ENCODE measurements at regions not wholly inside any gene's neighbourhood (a gene's known extent, or its start where the extent isn't known, plus 50 kb on each side); places are given as distances from the start of the nearest gene placed in this dataset.

DNA sequence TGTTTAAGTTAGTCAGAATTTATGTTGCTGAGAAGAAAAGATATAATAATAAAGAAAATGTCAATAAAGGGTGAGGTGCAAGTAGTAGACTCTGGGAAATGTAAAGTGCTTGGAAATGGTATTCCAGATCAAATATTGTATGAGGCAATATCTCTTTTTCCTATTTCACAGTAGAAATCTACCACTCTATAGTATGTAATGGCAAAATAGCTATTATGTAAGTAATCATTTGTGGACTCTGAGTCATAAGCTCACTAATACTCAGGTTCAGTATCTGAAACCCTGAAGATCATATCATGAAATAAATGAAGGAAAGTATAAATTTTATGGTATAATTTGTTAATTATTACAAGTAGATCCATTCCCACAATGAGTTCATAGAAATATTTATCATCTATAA, 322.1 kb downstream of the PYDC2 start:
- H3K9me3 Mint-ChIP-seq: peaks cover 6% of the 10 kb centered on the region
- H3K27ac Mint-ChIP-seq (ENCODE audit: unreplicated experiment): no peak overlapping the region
- H3K4me3 Mint-ChIP-seq: no peak overlapping the region
- TF ChIP-seq, protein P1, sequence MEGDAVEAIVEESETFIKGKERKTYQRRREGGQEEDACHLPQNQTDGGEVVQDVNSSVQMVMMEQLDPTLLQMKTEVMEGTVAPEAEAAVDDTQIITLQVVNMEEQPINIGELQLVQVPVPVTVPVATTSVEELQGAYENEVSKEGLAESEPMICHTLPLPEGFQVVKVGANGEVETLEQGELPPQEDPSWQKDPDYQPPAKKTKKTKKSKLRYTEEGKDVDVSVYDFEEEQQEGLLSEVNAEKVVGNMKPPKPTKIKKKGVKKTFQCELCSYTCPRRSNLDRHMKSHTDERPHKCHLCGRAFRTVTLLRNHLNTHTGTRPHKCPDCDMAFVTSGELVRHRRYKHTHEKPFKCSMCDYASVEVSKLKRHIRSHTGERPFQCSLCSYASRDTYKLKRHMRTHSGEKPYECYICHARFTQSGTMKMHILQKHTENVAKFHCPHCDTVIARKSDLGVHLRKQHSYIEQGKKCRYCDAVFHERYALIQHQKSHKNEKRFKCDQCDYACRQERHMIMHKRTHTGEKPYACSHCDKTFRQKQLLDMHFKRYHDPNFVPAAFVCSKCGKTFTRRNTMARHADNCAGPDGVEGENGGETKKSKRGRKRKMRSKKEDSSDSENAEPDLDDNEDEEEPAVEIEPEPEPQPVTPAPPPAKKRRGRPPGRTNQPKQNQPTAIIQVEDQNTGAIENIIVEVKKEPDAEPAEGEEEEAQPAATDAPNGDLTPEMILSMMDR (conservative IDR thresholded peaks at IDR 0.05): no peak
- no peak for DNase-seq (ENCODE audit: low read depth, low spot score)
- H3K4me1 Mint-ChIP-seq: peaks cover 3% of the 10 kb centered on the region
- no peaks in the 10 kb centered on the region for H3K36me3 Mint-ChIP-seq (ENCODE audit: low read depth)
- H3K27me3 Mint-ChIP-seq (ENCODE audit: low read depth): no peaks in the 10 kb centered on the region

DNA sequence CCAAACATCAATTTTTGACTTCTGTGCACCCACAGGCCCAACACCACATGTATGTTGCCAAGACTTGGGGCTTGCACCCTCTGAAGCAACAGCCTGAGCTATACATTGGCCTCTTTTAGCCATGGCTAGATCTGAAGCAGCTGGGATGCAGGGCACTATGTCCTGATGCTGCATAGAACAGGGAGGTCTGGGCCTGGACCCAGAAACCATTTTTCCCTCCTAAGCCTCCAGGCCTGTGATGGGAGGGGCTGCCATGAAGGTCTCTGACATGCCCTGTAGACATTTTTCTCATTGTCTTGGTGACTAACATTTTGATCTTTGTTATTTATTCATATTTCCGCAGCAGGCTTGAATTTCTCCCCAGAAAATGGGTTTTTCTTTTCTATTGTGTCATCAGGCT, 330.0 kb downstream of the PYDC2 start:
- DNase-seq (ENCODE audit: low read depth, low spot score): no peak
- Mint-ChIP-seq H3K27ac (ENCODE audit: unreplicated experiment) (no peak overlapping the region), H3K4me1 (no peaks in the 10 kb centered on the region), H3K27me3 (ENCODE audit: low read depth) (no peaks in the 10 kb centered on the region), H3K4me3 (no peak overlapping the region), H3K36me3 (ENCODE audit: low read depth) (no peaks in the 10 kb centered on the region), H3K9me3 (peaks cover 25% of the 10 kb centered on the region)
- TF ChIP-seq, protein P1 (conservative IDR thresholded peaks at IDR 0.05): no peak

DNA sequence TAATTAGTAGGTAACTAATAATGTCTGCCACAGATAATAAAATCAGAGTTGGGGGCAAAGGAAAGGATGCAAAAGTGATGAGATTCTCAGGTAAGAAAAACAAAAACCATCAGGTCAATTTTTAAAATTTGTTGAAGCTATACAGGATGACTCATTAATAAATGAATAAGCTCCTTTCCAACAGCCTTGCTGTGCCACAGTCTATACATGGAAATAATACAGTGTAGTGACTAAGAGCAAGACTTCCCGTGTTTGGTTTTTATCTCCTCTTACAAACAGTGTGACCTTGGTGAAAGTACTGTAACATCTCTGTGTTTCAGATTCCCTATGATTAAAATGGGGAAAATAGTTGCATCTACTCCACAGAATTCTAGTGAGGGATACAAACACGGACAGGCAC, 331.6 kb downstream of the PYDC2 start:
- H3K36me3 Mint-ChIP-seq (ENCODE audit: low read depth): no peaks in the 10 kb centered on the region
- H3K9me3 Mint-ChIP-seq: peaks cover 23% of the 10 kb centered on the region
- no peaks in the 10 kb centered on the region for H3K4me1 Mint-ChIP-seq
- no peak overlapping the region for H3K27ac Mint-ChIP-seq (ENCODE audit: unreplicated experiment)
- no peak for DNase-seq (ENCODE audit: low read depth, low spot score)
- no peak overlapping the region for H3K4me3 Mint-ChIP-seq
- H3K27me3 Mint-ChIP-seq (ENCODE audit: low read depth): no peaks in the 10 kb centered on the region
- TF ChIP-seq, protein P1 (conservative IDR thresholded peaks at IDR 0.05): no peak

DNA sequence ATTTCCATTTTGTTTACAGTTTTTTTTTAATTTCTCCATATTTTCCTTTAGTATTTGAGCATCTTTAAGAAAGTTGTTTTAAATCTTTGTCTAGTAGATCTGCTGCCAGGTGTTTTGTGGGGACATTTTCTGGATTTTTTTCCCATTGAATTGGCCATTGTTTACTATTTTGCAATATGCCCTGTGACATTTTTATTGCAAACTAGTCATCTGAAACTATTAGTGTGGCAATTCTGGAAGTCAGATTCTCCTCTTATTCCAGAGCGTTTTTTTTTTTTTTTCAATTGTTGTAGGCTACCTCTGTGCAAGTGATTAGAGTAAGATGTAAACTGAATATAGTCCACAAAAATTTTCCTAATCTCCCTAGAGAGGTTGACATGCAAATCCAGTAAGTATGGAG, 334.2 kb downstream of the PYDC2 start:
- TF ChIP-seq, protein P1 (conservative IDR thresholded peaks at IDR 0.05): no peak
- no peak for DNase-seq (ENCODE audit: low read depth, low spot score)
- no peaks in the 10 kb centered on the region for H3K27me3 Mint-ChIP-seq (ENCODE audit: low read depth)
- H3K4me1 Mint-ChIP-seq: no peaks in the 10 kb centered on the region
- no peak overlapping the region for H3K4me3 Mint-ChIP-seq
- peaks cover 20% of the 10 kb centered on the region for H3K9me3 Mint-ChIP-seq
- H3K36me3 Mint-ChIP-seq (ENCODE audit: low read depth): no peaks in the 10 kb centered on the region
- no peak overlapping the region for H3K27ac Mint-ChIP-seq (ENCODE audit: unreplicated experiment)

DNA sequence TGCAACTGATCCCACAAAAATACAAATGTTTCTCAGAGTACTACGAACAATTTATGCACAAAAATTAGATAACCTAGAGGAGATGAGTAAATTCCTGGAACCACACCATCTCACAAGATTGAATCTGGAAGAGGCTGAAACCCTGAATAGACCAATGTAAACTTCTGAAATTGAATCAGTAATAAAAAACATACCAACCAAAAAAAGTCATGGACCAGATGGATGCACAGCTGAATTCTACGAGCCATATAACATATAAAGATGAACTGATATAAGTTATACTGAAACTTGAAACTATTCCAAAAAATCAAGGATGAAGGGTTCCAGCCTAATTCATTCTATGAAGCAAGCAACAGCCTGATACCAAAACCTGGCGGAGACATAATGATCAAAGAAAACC, 336.3 kb downstream of the PYDC2 start:
- no peaks in the 10 kb centered on the region for H3K4me1 Mint-ChIP-seq
- H3K27me3 Mint-ChIP-seq (ENCODE audit: low read depth): no peaks in the 10 kb centered on the region
- H3K27ac Mint-ChIP-seq (ENCODE audit: unreplicated experiment): no peak overlapping the region
- TF ChIP-seq, protein P1 (conservative IDR thresholded peaks at IDR 0.05): no peak
- DNase-seq (ENCODE audit: low read depth, low spot score): no peak
- H3K9me3 Mint-ChIP-seq: peaks cover 14% of the 10 kb centered on the region
- H3K4me3 Mint-ChIP-seq: no peak overlapping the region
- peaks cover 8% of the 10 kb centered on the region for H3K36me3 Mint-ChIP-seq (ENCODE audit: low read depth)

DNA sequence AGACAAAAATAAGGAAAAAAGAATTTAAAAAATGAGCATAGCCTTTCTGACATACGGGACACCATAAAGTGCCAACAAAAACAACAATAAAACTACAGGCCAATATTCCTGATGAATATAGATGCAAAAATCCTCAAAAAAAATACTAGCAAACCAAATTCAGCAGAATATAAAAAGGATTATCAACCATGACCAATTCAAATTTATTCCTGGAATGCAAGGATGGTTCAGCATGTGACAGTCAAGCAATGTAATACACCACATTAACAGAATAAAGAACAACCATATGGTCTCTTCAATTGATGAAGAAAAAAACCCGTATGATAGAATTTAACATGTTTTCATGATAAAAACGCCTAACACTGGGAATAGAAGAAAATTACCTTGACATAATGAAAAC, 341.7 kb downstream of the PYDC2 start:
- Mint-ChIP-seq H3K27me3 (ENCODE audit: low read depth) (no peaks in the 10 kb centered on the region), H3K4me3 (no peak overlapping the region), H3K9me3 (peaks cover 9% of the 10 kb centered on the region), H3K27ac (ENCODE audit: unreplicated experiment) (no peak overlapping the region), H3K36me3 (ENCODE audit: low read depth) (peaks cover 8% of the 10 kb centered on the region), H3K4me1 (no peaks in the 10 kb centered on the region)
- DNase-seq (ENCODE audit: low read depth, low spot score): no peak
- TF ChIP-seq, protein P1 (conservative IDR thresholded peaks at IDR 0.05): no peak
